ENCODE measurements at regions not wholly inside any gene's neighbourhood (a gene's known extent, or its start where the extent isn't known, plus 50 kb on each side); places are given as distances from the start of the nearest gene placed in this dataset.

DNA sequence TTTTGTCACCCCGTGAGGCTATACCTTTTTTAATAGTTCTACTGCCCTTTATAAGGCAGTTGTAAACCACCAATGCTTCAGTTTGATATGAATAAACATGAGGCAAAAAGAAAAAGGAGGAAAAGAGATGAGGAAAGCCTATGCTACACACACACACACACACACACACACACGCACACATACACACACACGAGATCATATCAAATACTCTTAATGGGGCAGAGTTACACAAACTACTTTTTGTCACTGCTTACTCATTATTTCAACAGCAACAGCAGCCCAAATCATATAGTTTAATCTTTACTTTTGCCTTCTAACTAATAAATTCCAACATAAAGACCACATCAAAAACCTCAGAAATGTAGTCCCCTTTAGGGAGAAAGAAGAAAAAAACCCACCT is 116.8 kb upstream of the PAM start:
- no peak for ATAC-seq
- H3K27me3 ChIP-seq, result no peaks in the 10 kb centered on the region
- intact Hi-C loops (cut with DNase I), result no loop called here
- H3K4me1 ChIP-seq, result no peaks in the 10 kb centered on the region
- no peak overlapping the region for H3K4me3 ChIP-seq
- H3K9me3 ChIP-seq, result no peaks in the 10 kb centered on the region
- DNase-seq, result no peak
- no peaks in the 10 kb centered on the region for H3K36me3 ChIP-seq (replicated peaks in 1 of 2; ENCODE audit: insufficient read depth in 1 of 2, low read depth in 2 of 2)
- 65 to 68% methylated on average over 3 of the region's 3 CpGs for whole genome bisulfite sequencing, 2 donors
- H3K27ac ChIP-seq, result no peak overlapping the region
- TF ChIP-seq POLR2A (IDR thresholded peaks at IDR 0.05), result no peak
- TF ChIP-seq, protein P1, sequence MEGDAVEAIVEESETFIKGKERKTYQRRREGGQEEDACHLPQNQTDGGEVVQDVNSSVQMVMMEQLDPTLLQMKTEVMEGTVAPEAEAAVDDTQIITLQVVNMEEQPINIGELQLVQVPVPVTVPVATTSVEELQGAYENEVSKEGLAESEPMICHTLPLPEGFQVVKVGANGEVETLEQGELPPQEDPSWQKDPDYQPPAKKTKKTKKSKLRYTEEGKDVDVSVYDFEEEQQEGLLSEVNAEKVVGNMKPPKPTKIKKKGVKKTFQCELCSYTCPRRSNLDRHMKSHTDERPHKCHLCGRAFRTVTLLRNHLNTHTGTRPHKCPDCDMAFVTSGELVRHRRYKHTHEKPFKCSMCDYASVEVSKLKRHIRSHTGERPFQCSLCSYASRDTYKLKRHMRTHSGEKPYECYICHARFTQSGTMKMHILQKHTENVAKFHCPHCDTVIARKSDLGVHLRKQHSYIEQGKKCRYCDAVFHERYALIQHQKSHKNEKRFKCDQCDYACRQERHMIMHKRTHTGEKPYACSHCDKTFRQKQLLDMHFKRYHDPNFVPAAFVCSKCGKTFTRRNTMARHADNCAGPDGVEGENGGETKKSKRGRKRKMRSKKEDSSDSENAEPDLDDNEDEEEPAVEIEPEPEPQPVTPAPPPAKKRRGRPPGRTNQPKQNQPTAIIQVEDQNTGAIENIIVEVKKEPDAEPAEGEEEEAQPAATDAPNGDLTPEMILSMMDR (IDR thresholded peaks at IDR 0.05), result no peak

DNA sequence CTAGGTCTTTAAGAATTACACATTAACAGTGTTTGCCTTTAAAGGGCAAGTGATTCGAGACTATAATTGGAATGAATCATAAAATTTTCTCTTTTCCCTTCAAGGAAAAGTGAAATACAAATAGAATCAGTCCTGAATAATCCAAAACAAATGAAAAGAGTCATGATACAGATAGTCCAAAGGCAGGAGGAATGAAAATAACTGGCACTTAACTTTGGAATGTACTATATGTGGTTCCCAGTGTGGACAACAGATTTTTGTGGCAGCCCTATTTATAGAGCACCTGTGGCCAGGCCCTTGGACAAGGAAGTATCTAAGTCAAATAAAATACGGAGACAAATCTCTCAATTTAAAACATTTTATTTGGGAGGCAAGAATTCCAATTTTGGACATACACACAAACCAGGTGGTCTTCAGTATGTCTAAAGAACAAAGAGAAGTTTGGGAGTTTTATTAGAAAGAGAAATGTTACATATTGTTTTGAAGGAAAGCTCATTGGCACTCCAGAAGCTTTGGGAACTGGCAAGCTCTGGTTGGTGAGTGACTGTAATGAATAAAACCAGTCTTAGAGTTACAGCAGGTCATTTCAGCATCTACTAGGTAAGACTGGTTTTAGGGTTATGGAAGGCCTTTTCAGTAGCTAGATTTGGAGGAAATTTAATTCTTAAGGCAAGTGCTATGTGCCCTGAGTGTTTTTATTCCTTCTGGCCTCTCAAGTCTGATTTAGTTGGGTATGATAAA is 116.0 kb upstream of the PAM start:
- Histone ChIP-seq H3K36me3 (replicated peaks in 1 of 2; ENCODE audit: insufficient read depth in 1 of 2, low read depth in 2 of 2) (no peaks in the 10 kb centered on the region), H3K27ac (no peak overlapping the region), H3K27me3 (no peaks in the 10 kb centered on the region), H3K9me3 (no peaks in the 10 kb centered on the region), H3K4me3 (no peak overlapping the region), H3K4me1 (no peaks in the 10 kb centered on the region)
- 34 to 36% methylated on average over 2 of the region's 2 CpGs for WGBS, 2 donors
- DNase-seq, result no peak
- TF ChIP-seq, protein P1 (IDR thresholded peaks at IDR 0.05), result no peak
- no peak for TF ChIP-seq POLR2A (IDR thresholded peaks at IDR 0.05)
- intact Hi-C loops (cut with DNase I), result no loop called here
- ATAC-seq, result no peak

DNA sequence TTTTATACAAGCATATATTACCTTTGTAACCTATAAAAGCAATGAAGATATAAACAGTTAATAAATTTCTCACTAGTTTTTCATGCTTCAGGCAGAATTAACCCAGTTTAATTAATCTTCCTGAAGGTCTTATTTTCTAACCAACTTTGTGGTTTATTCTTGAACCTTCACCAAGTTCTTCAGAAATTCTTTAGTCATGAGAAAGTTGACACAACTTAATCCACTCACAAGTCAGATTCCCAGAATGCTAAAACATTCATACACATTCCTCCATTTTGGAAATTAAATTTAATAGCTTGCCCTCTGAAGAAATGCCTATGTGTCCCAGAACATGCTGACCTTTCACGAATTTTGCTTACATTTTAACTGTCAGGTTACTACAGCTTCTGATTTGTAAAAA is 105.4 kb upstream of the PAM start:
- WGBS, 2 donors, result 38% methylated on average over 1 of the region's 1 CpG
- Histone ChIP-seq H3K4me3 (no peak overlapping the region), H3K9me3 (no peaks in the 10 kb centered on the region), H3K4me1 (no peaks in the 10 kb centered on the region), H3K27me3 (no peaks in the 10 kb centered on the region), H3K27ac (no peak overlapping the region), H3K36me3 (replicated peaks in 1 of 2; ENCODE audit: insufficient read depth in 1 of 2, low read depth in 2 of 2) (no peaks in the 10 kb centered on the region)
- TF ChIP-seq, protein P1 (IDR thresholded peaks at IDR 0.05), result no peak
- no peak for TF ChIP-seq POLR2A (IDR thresholded peaks at IDR 0.05)
- DNase-seq, result no peak
- ATAC-seq, result no peak
- intact Hi-C loops (cut with DNase I), result no loop called here

DNA sequence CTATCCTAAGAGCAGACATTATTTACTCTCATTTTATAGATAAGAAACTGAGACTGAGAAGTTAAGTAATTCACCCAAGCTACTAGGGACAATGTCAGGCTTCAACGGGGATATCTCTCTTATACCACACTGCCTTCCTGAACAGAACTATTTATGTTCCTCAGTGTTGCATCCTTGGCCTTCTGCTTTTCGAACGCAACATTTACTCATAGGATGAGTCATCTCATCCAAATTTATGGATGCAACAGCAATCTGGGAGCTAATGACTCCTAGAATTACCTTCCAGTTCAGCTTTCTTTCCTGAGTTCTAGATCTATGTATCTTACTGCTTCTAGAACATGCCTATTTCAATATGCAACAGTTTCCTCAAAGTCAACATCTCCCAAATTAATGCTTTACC is 103.6 kb upstream of the PAM start:
- intact Hi-C loops (cut with DNase I), result no loop called here
- DNase-seq (no peak), ATAC-seq (no peak)
- TF ChIP-seq, protein P1 (IDR thresholded peaks at IDR 0.05), result no peak
- no peak for TF ChIP-seq POLR2A (IDR thresholded peaks at IDR 0.05)
- Histone ChIP-seq H3K4me1 (no peaks in the 10 kb centered on the region), H3K27ac (no peak overlapping the region), H3K9me3 (no peaks in the 10 kb centered on the region), H3K36me3 (replicated peaks in 1 of 2; ENCODE audit: insufficient read depth in 1 of 2, low read depth in 2 of 2) (no peaks in the 10 kb centered on the region), H3K4me3 (no peak overlapping the region), H3K27me3 (no peaks in the 10 kb centered on the region)
- WGBS, 2 donors, result 65 to 79% methylated on average over 3 of the region's 3 CpGs

Data from body of pancreas (tissue), 4 donors.